SK-N-SH treated with all-trans-retinoic acid at 6 μM for 48 hours (cell line): ENCODE measurements at regions not wholly inside any gene's neighbourhood (a gene's known extent, or its start where the extent isn't known, plus 50 kb on each side); places are given as distances from the start of the nearest gene placed in this dataset.

ENCODE experiments used
- ATAC-seq: fragments of 200-7000 bp; cut with Tn5 transposase; 3 replicates; pipeline ENCODE4 v1.9.1; 2020; ENCODE audit warnings: mild to moderate bottlenecking, moderate library complexity
- ARNTL ChIP-seq: fragments of 450-650 bp; formaldehyde crosslinking; IDR thresholded peaks from 2 replicates; pipeline ENCODE4 v1.5.0; 2020; ENCODE audit warnings: low read depth, mild to moderate bottlenecking, moderate library complexity, borderline replicate concordance
- BACH2 ChIP-seq: fragments of 250-450 bp; sonication (Bioruptor Pico); IDR thresholded peaks from 2 replicates; pipeline ENCODE4 v1.9.0; 2021; ENCODE audit warnings: mild to moderate bottlenecking, borderline replicate concordance
- CREB5 ChIP-seq: fragments of 250-450 bp; sonication (Bioruptor Pico); IDR thresholded peaks from 2 replicates; pipeline ENCODE4 v1.5.1; 2020; ENCODE audit warnings: low read depth, mild to moderate bottlenecking, moderate library complexity
- CSDC2 ChIP-seq: fragments of 250-450 bp; sonication (Bioruptor Pico); IDR thresholded peaks from 2 replicates; pipeline ENCODE4 v1.5.0; 2020; ENCODE audit warnings: mild to moderate bottlenecking, moderate library complexity
- CSRNP3 ChIP-seq: fragments of 250-450 bp; sonication (Bioruptor Pico); IDR thresholded peaks from 2 replicates; pipeline ENCODE4 v1.5.1; 2021; ENCODE audit warnings: mild to moderate bottlenecking, moderate library complexity
- ISL1 ChIP-seq: fragments of 250-450 bp; sonication (Bioruptor Pico); IDR thresholded peaks from 2 replicates; pipeline ENCODE4 v2.1.2; 2022; ENCODE audit warnings: mild to moderate bottlenecking, moderate library complexity
- OSR1 ChIP-seq: fragments of 250-450 bp; sonication (Bioruptor Pico); IDR thresholded peaks from 2 replicates; pipeline ENCODE4 v1.8.0; 2022; ENCODE audit warnings: moderate library complexity, mild to moderate bottlenecking, inconsistent platforms
- PATZ1 ChIP-seq: fragments of 250-450 bp; sonication (Bioruptor Pico); IDR thresholded peaks from 2 replicates; pipeline ENCODE4 v1.8.0; 2020; ENCODE audit warnings: mild to moderate bottlenecking, moderate library complexity, borderline replicate concordance
- POU6F1 ChIP-seq: fragments of 250-450 bp; sonication (Bioruptor Pico); IDR thresholded peaks from 2 replicates; pipeline ENCODE4 v1.8.0; 2021; ENCODE audit warnings: low read depth, mild to moderate bottlenecking, moderate library complexity, borderline replicate concordance
- PPARA ChIP-seq: fragments of 250-450 bp; sonication (Bioruptor Pico); IDR thresholded peaks from 2 replicates; pipeline ENCODE4 v1.5.0; 2020; ENCODE audit warnings: mild to moderate bottlenecking, borderline replicate concordance
- RARB ChIP-seq: fragments of 250-450 bp; sonication (Bioruptor Pico); IDR thresholded peaks from 2 replicates; pipeline ENCODE4 v1.8.0; 2021; ENCODE audit warnings: mild to moderate bottlenecking, moderate library complexity
- SNAI2 ChIP-seq: fragments of 250-450 bp; sonication (Bioruptor Pico); IDR thresholded peaks from 2 replicates; pipeline ENCODE4 v1.5.0; 2020; ENCODE audit warnings: mild to moderate bottlenecking, moderate library complexity
- TCF4 ChIP-seq: fragments of 250-450 bp; sonication (Bioruptor Pico); IDR thresholded peaks from 2 replicates; pipeline ENCODE4 v1.8.0; 2021; ENCODE audit warnings: mild to moderate bottlenecking, moderate library complexity, borderline replicate concordance
- TOX ChIP-seq: fragments of 250-450 bp; sonication (Bioruptor Pico); IDR thresholded peaks from 2 replicates; pipeline ENCODE4 v1.8.0; 2021; ENCODE audit warnings: mild to moderate bottlenecking, moderate library complexity, borderline replicate concordance
- TSHZ2 ChIP-seq: fragments of 250-450 bp; sonication (Bioruptor Pico); IDR thresholded peaks from 2 replicates; pipeline ENCODE4 v1.5.0; 2020; ENCODE audit warnings: mild to moderate bottlenecking, moderate library complexity
- ZC3H10 ChIP-seq: fragments of 250-450 bp; sonication (Bioruptor Pico); IDR thresholded peaks from 2 replicates; pipeline ENCODE4 v1.5.1; 2021; ENCODE audit warnings: mild to moderate bottlenecking, moderate library complexity
- ZFP3 ChIP-seq: fragments of 250-450 bp; sonication (Bioruptor Pico); IDR thresholded peaks from 2 replicates; pipeline ENCODE4 v1.5.0; 2020; ENCODE audit warnings: mild to moderate bottlenecking, moderate library complexity
- ZFP30 ChIP-seq: fragments of 450-650 bp; formaldehyde crosslinking; IDR thresholded peaks from 2 replicates; pipeline ENCODE4 v1.5.0; 2022; ENCODE audit warnings: mild to moderate bottlenecking, moderate library complexity
- ZNF70 ChIP-seq: fragments of 450-650 bp; formaldehyde crosslinking; IDR thresholded peaks from 2 replicates; pipeline ENCODE4 v1.5.0; 2020; ENCODE audit warnings: mild to moderate bottlenecking, moderate library complexity
- ZNF8 ChIP-seq: fragments of 450-650 bp; formaldehyde crosslinking; IDR thresholded peaks from 2 replicates; pipeline ENCODE4 v1.5.0; 2020; ENCODE audit warnings: mild to moderate bottlenecking, moderate library complexity

GRCh38 chr2:41743324-41743723 is 304.5 kb upstream of the PKDCC start (continued):
- no peak for TF ChIP-seq SNAI2
- TF ChIP-seq PPARA (CRISPR knock-in tag), result no peak
- TF ChIP-seq, all 23 proteins: peak for 0

GRCh38 chr2:41750829-41751228 is 297.0 kb upstream of the PKDCC start:
- TF ChIP-seq ZC3H10 (CRISPR knock-in tag), result no peak
- TF ChIP-seq OSR1 (CRISPR knock-in tag), result no peak
- no peak for TF ChIP-seq TCF4
- ATAC-seq, result no peak

- no peak for ATAC-seq
- TF ChIP-seq ZNF70 (CRISPR knock-in tag) (no peak), TCF4 (no peak), CSRNP3 (CRISPR knock-in tag) (no peak), CSDC2 (CRISPR knock-in tag) (no peak), ISL1 (CRISPR knock-in tag) (no peak), ARNTL (no peak), TOX (CRISPR knock-in tag) (no peak), ZFP3 (CRISPR knock-in tag) (no peak), TSHZ2 (CRISPR knock-in tag) (no peak), BACH2 (CRISPR knock-in tag) (no peak), ZNF8 (CRISPR knock-in tag) (no peak), CREB5 (CRISPR knock-in tag) (no peak)
Observed at GRCh38 chr2:41759880-41760279, 287.9 kb upstream of the PKDCC start.

- TF ChIP-seq PATZ1, result no peak
- no peak for TF ChIP-seq BACH2 (CRISPR knock-in tag)
- no peak for TF ChIP-seq ZFP3 (CRISPR knock-in tag)
- no peak for TF ChIP-seq POU6F1 (CRISPR knock-in tag)
- ATAC-seq, result no peak
Observed at GRCh38 chr2:41763141-41763540, 284.7 kb upstream of the PKDCC start.

- ATAC-seq, result no peak
- TF ChIP-seq ZFP30 (CRISPR knock-in tag) (no peak), PPARA (CRISPR knock-in tag) (no peak), BACH2 (CRISPR knock-in tag) (no peak), TOX (CRISPR knock-in tag) (no peak), ZFP3 (CRISPR knock-in tag) (no peak), RARB (no peak)
Observed at GRCh38 chr2:41764131-41764530, 283.7 kb upstream of the PKDCC start.
